ENCODE measurements at regions not wholly inside any gene's neighbourhood (a gene's known extent, or its start where the extent isn't known, plus 50 kb on each side); places are given as distances from the start of the nearest gene placed in this dataset.

DNA sequence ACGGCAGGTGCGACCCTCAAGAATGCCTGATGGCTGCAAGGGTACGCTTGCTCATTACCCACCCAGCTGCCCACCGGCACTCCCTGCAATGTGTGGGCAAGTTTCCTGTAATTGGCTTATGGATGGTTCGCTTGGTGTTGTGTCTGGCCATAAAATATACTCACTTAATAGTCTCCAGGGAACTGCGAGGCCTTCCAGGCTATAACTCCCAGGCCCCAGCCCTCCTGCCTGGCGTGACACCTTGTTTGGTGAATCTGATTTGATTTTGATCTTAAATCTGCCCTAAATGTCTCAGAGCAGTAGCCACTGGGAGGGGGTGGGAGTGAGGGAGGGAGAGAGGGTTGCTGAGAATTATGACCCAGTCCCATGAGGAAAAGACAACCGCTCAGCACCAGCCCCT is 572.2 kb downstream of the BUD13 start:
- DNase-seq, result no peak

DNA sequence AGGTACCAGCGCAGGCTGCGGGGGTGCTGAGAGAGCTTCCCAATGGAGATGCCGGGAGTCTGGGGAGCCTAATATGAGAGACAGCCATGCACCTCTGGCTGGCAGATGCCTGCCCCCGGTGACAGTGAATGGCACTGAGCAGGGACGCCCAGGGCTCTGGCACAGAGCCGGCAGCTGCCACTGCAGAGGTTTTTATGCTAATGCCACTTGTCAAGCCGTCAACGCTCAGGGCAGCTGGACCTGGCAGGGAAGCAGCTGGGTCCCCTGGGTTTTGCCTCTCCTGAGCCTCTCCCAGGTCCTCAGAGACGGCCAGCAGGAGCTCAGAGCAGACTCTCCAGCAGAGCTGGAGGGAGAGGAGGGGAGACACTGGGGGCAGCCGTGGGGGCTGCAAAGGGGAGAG is 573.6 kb downstream of the BUD13 start:
- no peak for DNase-seq

DNA sequence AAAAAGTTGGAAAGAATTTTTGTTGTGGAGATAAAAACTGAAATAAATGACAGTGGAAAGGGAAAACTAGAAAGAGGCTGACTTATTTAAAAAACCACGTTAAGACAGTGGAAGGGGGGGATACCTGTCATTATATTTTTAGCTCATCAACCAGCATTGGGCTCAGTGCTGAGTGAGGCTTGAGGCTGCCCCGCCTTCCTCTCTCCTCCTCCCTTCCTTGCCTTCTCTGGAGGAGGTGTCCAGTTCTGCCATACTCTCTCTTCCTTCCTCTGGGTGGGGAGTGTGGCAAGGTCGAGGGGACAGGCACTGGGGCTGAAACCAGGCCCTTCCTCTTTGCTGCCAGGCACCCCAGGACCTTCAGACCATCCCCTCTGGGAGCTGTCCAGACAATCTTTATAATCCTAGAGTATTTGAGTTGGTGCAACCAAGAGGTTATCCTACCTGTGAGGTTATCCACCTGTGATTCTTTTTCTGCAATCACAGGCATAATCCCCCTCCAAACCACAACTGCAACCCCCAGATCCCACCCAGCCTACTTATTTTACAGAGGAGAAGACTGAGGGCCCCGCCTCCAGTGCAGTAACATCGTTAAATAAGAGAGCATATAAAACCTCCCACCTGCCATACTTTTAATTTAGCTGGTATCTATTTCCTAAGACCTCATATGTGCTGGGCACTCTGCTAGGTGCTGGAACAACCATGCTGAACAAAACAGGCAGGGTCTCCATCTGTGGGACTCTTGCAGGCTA is 578.5 kb downstream of the BUD13 start:
- no peak for DNase-seq

DNA sequence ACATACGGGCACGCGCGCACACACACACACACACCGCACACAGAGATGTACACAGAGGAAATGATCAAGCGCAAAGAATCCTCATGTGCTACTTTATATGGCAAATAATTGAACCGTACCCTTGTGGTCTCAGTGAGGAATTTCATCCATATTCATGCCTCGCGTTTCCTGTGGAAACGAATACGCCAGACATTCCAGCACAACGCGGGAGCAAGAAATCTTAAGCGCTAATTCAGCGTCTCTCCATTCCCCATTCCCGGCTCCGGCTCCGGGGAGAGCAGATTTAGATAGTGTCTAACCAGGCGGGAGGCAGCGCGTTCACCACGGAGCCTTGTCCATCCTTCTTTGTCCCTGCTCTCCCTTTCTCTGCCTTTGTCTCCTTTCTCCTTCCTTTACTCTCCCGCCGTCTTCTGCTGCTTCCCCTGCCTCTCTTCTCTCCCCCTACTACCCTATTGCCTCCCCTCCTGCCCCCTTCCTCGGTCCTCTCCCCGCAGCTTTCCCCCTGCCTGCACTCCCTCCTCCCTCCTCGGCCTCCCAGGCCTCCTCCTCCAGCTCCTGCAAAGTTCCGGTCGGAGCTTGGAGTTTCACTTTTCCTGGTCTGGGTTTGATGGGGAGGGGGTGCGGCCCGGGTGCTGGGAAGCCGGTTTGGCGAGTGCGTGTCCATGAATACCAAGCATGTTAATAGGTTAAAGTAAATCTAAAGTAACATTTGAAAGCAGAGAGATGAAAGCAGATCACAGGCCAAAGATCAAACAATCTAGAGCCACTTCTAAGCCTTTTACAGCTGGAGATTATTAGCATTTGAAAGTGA is 579.3 kb downstream of the BUD13 start:
- DNase-seq, result peak; percentile 53

DNA sequence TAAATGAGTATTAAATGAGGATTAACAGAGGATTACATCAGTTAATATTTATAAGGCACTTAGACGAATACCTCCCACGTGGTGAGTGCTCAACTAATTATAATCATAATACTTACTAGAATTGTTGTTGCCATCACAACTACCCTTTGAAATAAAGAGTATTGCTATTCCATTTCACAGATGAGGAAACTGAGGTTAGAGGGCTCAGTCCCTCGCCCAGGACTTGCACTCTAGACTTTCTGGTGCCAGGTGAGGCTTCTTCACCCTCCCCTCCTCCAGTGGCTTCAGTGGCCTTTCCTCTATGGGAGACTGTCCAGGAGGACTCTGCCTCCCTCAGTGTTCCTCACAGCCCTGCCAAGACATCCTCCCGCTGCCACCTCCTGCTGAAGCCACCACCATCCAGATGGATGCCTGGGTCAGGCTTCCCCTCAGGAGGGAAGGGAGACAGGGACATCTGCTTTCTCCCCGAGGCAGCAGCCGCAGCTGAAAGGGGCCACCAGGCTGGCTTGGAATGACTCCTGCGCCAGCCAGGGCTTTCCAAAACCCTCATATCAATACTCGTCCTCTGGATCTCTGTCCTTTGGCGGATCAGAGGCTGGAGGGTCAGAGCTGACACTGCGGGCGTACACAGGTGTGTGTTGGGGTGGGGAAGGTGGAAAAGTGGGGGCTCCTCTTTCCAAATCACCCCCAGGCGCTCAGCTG is 580.1 kb downstream of the BUD13 start:
- DNase-seq, result no peak

DNA sequence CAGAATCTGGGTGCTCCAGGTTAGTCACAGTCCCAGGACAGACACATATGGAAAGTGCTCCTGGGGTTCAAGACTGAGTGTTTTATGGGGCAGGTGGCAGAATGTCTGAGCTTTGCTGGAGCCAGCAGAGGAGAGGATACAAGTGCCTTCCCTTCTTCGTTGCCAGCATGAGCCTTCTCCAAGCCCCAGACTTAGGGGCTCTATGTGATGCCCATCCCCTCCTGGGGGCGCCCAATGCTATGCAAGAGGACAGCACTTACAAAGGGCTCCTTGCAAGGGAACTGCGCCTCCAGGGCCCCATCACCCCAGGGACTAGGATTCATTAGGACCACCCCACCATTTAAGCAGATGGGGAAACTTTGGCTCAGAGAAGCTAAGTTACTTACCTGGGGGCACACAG is 581.9 kb downstream of the BUD13 start:
- no peak for DNase-seq

DNA sequence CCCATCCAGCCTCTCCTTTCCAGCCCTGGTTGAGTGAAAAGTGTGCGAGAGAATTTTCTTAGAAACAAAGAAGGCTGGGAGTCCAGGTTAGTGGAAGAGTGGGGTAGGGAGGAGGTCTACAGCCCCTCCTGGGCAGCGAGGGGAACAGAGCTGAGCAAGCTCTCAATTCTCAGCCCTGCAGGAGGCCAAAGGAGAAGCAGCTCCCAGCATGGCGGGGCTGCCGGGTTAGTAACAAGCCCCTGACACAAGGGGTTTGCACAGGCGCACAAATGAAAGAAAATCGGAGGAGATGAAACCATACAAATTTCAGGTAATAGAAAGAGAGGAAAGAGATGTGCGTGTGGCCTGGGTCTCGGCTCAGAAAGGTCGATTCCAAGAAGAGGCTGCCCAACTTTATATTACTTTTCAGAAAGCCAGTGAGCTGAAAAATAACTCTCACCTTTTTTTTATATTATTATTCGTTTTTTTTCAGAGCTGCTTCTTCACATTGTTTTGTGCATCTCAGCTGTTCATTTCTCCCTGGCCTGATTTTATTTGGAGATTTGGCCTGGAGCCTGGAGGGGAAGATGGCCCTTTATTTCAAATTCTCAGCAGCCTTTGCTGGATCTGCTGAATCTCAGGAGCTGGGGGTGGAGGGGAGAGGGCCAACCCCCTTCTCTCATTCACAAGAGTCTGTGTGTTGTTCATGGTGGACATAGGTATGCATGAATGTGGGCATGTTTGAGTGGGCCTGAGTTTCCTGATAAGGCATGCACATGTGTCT is 583.2 kb downstream of the BUD13 start:
- no peak for DNase-seq

DNA sequence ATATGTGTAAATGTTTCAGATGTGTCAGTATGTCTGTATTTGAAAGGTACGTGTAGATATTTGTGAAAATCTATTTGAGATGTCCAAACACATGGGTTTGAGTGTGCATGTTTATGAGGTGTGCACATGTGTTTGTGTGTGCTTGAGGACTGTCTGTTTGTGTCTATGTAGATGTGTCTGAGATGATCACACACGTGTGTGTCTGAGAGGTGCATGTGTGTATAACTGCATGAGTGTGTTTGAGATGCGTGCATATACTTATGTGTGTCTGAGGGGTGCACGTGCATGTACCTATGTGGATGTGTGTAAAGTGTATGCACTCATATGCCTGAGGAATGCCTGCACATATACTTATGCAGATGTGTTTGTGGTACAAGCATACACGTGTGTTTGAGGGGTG is 584.4 kb downstream of the BUD13 start:
- DNase-seq, result no peak

DNA sequence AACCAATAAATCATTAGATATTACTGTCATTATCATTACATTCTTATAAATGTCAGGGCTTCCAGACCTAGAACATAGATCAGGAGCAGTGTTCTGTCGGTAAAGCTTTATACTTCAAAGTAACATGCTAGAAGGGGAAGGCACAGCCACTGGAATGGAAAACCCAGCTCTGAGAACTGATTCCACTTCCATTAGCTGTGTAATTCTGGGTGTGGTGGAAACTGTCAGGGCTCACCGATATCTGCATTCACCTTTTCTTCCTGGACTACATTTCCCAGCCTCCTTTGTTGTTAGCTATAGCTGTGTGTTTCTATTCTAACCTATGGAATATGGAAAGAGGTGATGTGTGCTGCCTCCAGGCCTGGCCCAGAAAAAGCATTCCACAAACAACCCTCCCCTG is 585.8 kb downstream of the BUD13 start:
- DNase-seq, result no peak

DNA sequence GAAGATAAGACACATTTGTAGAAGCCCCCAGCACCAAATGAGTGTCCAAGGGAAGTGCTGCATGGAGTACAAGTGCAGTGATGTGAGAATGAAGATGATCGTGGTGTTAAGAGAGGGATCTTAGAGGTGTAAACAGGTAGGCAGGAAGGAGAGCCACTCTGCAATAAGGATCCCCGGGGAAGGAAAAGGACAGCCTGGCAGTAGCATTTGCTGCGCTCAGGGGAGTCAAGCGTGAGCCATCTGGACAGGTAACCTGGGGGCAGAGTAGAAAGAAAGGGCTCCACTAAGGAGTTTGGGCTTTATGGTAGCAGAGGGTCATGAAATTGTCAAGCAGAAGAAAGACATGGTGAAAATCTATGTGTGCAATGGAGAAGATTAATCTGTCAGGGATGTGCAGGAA is 587.2 kb downstream of the BUD13 start:
- DNase-seq, result no peak

DNA sequence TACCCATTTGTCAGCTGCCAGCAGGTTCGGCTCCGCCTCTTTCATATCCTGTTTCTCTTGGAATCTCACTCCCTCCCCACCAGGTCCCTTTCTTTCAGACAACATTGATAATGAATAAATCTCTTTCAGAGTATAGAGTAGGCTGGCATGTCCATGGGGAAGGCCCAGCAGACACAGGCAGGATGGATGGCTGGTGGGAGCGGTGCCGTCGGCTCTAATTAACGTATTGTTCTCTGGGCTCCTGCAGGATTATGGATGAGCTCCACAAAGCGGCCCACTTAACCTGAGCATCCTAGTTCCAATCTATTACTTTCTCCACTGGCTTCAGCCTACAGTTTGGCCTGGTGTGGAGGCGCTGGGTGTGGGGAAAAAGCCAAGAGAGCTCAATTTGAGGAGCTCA is 588.0 kb downstream of the BUD13 start:
- no peak for DNase-seq

DNA sequence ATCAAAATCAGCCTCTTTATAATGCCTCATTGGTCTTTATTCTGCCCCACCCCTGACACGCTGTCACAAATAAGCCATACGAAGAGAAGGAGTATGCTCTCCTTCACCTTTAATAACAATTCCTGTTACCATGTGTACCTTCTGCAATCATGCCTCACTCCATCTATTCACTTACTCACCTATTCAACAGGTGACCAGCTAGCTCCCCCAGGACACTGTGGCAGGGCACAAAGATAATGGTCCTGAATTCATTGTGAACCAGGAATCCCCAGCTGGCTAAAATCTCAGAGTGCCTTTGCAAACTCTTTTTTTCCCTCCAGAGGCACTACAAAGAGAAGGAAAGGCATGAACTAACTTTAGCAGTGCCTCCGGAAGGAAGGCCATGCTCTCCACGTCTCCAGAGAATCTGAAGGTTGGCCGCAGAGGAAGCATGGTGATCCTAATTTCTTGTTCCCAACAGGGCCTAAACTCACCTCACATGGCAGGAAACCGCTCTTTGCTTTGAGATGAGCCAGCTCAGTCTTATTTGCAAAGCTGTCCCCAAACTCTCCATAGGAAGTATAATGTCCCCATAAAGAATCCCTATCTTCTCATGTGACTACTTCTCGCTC is 590.3 kb downstream of the BUD13 start:
- no peak for DNase-seq

DNA sequence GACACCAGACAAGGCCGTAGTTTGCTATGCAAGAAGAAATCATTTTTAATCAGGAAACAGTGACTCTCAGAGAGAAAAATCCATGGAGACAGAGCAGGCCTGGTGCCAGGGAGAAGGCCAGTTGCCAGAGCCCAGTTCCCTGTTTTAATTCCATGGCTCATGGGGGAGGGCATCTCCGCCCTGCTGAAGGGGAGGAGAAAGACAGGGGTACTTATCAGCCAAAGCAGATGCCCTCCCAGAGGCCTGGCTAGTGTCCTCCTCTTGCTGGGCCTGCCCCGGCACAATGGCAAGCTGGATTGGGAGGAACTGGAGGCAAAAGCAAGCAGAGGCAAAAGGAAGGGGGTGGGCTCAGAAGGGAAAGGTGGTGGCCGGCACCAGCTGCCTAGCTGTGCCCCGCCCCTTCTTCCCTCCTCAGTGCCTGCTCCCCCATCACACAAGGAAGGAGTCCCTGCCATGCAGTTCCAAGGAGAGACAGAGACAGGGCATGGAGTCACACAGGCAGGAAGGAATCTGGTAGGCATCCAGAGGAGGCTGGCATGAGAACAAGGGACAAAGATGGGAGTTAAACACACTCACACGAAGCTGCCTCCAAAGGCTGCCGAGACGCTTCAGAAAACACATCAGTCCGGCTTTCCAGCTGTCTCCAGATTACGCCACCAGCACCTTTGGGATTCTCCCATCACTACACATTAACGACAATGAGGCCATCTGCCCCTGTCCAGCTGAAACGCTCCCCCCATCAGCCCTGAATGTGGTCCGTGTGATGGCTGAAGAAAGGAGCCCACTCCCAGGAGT is 591.8 kb downstream of the BUD13 start:
- no peak for DNase-seq

DNA sequence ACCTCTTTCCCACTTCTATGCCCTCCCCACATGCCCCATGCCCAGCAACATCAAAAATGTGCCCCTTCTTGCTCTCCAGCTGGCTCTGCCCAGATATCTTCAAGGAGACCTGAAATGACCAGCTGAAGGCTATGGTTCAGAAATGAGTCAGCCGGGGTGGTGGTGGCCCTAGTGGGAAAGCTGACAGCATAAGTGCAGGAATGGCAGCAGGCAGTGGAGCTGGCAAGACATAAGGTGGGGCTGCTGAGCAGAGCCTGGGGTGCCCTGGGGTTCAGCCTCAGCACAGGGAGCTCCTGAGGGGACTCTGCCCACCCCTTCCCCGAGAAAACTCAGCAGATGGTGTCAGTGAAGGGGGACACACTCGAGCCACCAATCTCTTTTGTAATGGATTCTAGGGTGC is 593.4 kb downstream of the BUD13 start:
- no peak for DNase-seq

DNA sequence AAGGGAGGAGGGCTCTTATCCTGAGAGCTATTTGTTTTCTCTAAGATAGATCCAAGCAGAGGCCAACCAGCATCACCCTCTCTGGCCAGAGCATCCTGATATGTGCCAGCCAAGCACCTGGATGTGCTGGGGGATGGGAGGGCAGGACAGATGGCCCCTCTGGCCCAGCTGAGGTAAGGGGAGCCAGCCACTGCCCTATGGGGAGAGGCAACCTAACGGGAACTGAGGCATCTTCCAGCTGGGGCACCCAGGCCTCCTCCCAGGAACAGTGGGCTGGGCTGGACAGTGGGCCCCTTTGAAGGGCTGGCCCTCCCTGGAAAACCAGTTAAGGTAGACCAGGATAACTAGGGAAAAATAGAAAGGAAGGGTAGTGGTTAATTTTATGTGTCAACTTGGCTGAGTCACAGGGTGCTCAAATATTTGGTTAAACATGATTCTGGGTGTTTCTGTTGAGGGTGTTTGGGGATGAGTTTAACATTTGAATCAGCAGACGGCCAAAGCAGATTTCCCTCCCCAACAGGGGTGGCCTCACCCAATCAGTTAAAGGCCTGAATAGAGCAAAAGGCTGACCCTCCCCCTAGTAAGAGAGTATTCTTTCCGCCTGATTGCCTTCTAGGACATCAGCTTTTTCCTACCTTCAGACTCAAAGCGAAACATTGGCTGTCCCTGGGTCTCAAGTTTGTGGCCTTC is 595.1 kb downstream of the BUD13 start:
- no peak for DNase-seq

DNA sequence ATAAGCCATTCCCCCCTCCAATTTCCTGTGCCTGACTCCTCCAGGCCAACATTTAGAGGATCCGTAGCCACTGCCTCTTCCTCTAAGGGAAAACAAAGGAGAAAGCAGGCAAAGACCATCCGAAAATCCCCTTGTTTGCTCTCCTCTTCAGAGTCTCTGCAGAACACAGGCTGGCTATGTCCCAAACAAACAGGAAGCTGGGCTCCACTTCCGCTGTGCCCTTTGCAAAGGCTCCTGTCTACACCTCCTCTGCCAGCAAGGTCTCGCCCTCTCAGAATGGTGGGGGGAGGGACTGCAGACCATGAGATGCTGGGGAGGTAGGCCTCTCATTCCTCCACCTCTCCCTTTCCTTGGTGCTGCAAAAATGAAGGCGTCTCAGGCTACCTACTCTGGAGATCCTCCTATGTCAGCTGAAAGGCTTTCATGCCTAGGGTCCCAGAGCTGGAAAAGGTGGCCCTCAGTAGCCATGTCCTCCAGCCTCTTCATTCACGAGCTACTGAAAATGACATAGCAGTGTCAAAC is 596.2 kb downstream of the BUD13 start:
- no peak for DNase-seq

DNA sequence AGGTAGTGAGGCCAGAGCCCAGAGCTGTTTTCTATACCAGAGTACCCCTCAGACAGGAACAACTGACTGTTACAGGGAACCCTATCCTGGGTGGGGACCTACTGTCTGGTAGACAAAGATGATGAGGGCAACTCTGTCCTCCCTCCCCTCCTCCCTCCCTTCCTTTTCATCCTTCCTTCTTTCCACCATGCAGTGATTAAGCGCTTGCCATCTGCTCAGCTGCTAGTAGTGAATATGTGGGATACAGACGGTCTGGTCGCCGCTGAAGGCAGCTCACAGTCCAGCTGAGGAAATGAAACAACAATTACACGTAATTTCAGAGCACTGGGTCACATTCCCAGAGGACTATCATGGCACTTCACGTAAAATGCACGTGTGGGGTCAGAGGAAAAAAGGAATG is 597.1 kb downstream of the BUD13 start:
- no peak for DNase-seq

DNA sequence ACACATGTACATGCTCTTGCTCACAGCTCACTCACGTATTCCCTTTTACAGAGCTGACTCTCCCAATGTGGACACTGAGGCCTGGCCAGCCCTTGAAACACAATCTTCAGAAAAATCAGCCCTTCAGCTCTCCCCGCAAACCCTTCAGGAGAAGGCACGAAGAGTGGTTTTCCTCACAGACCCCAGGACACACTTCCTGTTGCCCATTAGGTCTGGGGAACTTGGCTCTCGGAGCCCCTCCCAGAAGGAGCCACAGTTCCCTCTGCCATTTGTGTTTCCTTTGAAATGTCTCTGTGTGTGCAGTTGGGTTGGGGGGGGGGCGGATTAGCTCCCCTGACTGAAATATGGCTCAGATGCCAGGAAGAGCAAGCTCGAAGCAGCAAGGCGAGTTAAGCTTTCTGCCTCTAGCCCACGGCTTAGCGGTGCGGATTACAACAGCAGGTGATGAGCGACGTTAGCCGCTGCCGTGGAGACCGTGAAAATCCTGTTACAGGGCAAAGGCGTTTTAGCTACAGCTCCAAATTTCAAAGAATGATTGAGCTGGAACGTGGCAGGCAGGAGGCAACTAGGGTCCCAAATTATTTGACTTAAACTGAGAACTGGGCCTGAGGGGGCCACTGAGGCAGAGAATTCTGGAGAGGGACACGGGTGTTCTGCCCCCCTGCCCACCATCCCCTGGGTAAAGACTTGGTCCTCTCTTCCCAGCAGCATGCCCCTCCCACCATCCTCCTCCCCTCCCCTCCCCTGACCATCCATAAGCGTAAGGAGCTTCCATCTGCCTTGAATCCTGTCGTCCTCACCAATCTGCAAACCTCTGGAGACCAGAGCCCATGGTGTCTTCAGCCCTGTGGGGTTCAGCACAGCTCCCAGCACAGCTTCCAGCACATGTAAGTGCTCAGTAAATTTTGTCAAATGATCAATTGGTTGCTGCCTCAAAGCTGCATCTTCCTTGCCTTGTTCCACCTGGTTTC is 598.6 kb downstream of the BUD13 start:
- no peak for DNase-seq

DNA sequence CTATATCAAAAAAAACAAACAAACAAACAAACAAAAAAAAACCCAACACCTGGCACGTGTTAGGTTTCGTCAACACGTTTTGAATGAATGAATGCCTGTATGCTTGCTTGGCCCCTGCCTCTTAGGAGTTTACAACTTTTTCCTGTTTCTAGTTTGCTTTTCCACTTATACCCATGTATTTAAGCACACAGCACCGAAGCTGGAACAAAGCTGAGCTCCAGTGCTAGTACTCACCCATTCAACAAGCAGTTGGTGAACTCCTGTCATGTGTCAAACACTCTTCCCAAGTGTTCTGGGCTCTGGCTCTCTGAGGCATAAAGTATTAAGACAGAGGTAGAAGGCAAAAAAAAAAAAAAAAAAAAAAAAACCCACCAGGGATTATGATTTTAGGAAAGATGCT is 599.3 kb downstream of the BUD13 start:
- no peak for DNase-seq

DNA sequence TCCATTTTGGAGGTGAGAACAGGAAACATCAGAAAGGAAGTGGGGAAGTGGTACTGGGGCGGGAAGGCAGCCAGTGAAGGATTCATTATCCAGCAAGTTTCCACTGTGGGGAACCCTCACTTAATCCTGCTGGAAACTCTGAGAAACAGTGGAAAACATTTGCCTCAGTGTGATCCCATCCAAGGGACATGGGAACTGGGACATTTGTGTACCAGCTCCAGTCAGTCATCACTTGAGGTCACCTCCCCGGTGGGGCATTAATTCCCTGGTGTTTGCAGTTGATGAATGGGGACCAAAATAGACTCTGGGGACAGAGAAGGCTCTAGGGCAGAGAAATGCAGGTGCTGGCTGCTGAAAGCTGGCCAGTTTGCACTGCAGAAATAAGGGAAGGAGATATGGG is 599.9 kb downstream of the BUD13 start:
- no peak for DNase-seq
